Hindlimb muscle (tissue), 1 donor: ENCODE measurements at regions not wholly inside any gene's neighbourhood (a gene's known extent, or its start where the extent isn't known, plus 50 kb on each side); places are given as distances from the start of the nearest gene placed in this dataset.
"Not testable (repeated sequence)": the region's sequence is repeated elsewhere in the genome, so short reads cannot be mapped to it uniquely, and the experiment has no call there.

Experiments used
- DNase-seq: peaks from one replicate; pipeline ENCODE4 v3.0.0-alpha.2; 2013

DNA sequence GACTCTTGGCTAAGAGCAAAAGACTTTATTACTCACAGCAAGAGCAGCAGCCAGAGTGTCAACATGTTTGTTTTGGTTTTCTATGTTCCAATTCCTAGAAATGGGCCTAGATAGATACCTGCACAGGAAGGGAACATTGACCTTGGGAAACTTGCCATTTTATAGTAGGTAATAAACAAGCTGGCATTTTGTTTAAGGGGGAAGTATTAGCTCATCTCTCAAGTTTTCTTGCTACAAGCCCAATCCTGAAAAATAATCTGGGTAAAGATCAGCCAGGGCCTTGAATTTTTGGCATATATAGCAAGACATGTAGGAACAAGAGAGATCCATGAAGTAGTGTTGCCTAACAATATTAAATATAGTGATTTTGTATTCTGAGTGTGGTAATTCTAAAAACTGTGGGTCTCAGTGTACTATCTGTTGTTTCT is 51.4 kb upstream of the RGL1 start:
- DNase-seq, result no peak

DNA sequence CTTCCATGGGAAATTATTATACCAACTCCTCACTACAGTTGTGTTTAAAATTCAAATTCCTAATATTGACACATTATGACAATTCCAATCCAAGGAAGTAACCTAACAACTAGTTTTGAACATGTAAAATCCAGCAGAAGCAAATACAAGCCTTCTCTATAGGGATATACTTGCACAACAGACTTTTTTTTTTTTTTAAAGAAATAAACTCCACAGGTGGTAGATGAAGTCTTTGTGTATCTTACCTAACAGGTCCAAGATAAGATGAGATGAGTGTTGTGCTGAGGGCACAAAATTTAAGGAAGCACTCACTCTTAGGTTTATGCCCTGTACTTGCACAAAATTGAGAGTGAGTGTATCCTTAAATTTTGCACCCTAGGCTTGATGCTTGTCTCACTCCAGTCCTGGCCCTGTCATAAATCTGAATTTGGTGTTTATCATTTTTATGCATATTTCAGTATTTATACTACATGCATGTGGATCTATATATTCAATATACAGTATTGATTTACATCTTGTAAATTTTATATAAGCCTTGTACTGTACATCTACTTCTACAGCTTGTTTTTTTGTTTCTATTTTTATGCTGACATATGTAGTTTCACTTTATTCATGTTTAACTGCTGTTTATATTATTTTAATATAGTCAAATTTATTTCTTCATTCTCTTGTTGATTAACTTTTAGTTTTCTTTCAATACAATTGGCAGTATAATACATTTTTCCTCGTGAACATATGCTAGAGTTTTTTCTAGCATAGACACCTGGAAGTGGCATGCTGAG is 60.6 kb upstream of the RGL1 start:
- no peak for DNase-seq

DNA sequence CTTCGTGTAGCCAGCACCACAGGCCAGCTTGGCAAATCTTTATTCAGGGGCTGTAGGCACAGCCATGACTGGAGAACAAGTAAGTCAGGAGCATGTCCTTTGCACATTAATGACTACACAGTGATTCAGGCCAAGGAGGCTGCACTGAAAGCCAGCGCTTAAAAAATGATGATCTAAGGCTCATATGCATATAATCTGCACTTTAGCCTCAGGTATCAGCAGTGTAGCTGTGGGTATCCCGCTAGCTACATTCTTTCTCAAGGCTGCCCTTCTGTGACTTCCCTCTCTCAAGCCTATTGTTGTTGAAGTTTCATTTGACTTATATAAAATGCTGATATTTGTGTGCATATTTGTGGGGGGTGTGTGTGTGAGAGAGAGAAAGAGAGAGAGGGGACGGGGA is 62.6 kb upstream of the RGL1 start:
- no peak for DNase-seq

DNA sequence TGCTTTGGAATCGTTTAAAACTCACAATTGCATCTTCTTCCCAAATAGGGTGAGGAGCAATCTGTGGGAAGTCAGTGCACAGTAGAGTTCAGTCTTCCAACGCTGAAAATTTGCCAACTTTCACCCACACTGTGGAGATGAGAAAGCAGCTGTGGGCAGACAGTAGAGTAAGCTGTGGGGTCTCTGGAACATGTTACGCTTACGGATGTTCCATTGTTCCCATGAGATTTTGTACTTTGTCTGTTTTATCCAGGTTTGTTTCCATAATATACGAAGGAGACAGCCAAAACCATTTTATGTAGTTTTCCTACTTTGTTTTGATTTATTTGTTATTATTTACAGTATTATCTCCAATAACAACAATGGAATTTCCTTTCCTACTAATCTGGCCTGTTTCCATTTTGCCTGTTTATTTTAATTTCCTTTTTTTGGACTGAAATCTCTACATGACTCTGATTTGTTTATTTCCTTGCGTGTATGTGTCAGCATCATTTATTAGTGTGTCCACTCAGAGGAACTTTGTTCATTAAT is 65.1 kb upstream of the RGL1 start:
- peak; percentile 57 for DNase-seq

DNA sequence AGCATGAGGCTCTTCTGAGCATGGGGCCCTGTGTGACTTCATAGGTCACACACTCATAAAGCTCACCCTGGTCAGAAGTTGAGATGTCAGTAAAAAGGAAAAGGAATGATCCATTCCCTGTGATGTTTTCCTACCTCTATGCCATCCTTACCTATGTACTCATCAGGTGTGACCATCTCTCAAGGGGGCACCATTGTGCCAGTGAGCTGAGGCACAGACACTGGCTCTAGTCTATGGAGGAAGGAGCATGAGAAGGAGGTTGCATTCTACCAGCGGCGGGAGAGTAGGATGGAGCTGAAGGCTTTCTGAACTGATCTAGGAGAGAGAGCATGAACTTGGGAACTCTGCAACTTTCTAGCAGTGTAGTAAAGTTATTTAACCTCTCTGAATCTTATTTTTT is 65.8 kb upstream of the RGL1 start:
- DNase-seq, result no peak

DNA sequence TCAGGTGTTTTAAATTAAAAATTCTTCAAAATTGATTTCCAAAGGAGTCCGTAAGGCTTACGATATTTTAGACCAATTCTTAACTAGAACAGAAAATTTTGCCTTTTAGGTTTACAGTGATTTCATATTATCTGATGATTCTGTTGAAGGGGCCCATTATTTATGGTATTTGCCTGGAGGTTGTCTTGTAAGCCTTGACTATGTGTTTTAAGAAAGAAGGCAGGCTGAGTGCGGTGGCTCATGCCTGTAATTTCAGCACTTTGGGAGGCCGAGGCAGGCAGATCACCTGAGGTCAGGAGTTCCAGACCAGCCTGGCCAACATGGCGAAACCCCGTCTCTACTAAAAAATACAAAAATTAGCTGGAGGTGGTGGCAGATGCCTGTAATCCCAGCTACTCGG is 67.0 kb upstream of the RGL1 start:
- DNase-seq, result not testable (repeated sequence)

DNA sequence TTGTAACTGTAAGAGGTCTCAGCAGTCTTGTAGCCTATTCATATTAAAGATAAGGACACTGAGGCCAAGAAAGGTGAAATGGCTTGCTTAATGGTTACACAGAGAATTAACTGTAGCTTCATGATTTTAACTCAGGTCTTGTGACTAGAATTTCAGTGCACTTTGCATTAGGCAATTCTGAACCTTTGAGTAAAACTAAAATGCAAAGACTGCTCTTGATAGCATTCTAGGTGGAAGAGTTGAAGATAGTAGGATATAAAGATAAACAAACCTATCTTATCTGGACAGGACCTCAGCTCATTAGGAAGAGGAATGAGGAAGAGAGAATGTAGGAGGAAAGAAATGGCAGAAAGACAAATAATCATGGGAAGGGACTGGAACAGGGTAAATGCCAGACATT is 68.6 kb upstream of the RGL1 start:
- no peak for DNase-seq

DNA sequence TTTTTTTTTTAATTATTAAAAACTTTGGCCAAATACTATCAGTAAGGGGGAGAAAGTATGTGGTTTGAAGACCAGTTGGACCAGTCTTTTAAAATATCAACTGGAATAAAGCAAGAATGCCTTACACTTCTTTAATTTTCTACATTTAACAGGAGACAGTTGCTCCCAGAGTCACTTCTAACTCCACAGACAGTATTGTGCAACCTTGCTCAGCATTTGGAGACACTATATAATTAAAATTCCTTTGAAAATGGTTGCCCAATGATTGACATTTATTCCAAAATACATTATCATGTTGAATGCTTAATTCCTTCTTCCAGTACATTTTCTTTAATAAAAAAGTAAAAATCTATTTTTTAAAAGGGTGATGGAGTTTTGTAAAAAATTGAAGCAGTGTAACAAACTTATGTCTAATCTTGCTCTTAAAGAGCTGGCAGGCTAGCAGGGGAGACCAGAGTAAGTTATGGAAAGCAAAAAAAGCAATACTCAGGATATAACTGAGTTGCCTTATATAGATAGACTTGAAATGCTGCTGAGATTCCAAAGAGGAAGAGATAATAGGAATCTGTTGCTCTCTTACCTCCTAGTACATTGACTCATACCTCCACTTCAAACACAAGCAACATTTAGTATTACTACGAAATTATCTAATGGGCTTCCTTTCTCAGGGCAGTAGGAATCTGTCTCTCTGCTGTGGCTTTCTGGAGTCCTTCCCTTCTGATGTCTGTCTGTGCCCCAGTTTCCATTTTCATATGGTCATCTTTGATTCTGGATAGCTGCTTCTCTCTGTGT is 69.7 kb upstream of the RGL1 start:
- DNase-seq, result no peak

DNA sequence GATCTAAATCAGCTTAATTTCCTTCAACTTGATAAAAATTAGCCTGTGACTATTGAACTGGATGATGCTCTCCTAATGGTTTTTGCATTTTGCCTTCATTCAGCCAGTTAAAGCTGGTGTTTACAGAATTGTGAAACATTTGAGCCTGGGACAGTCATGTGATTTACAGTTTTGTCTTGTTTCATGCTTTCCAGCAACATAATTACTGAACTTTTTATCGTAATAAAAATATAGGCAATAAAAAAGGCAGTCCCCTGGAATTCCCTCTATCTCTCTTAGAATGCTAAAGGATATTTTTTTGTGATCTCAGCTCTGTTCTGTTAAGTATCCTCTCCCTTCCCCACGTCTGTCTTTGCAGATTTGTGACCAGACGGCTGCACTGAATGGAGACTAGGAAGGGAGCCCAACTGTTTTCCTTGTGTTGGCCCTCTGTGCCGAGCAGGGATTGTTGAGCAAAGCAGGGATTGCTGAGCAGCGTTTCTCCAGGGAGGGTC is 70.3 kb upstream of the RGL1 start:
- peak; percentile 80 for DNase-seq

DNA sequence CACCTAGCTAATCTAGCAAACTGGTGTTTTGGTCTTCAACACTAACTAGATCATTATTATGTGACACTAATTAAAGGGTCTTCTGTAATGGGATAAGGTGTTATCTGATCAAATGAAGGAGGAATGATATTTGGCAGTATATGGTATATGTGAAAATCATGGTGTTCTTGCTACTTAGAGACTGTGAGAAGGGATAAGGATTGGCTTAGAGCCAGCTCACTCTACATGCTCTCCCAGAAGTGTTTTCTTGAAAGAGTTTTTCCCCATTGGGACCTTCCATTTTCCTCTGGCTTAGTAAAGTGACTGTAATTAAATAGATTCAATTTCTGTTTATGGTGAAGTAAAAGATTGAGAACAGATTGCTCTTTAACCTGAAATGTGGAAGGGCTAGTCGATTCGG is 71.2 kb upstream of the RGL1 start:
- no peak for DNase-seq

DNA sequence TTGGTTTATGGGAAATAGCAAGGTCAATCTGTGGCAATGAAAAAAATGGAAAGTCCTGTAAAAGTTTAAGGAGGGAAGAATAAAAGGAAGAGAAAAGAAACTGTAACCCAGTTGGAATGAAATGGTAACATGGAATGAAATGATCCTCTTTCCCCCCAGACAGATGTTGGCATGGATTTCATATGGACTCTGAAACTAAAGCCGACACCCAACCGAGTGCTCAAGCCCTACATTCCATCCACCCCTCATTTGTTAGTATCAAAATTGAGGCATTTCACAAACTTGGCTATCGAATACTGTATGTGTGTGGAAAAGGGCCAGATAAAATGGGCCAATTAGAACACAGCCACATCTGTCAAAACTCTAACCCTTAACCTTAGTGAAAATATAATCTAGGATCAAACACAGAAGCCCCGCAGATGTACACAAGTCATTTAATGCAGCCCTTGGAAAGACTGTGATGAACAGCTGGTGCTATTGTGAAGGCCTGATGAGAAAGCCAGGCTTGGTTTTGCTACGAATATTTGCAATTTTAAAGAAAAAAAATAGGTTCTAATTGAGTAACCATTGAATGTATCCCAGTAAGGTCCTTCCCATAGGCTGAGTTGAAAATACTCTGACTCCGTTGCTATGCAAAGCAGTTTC is 72.6 kb upstream of the RGL1 start:
- peak; percentile 50 for DNase-seq

DNA sequence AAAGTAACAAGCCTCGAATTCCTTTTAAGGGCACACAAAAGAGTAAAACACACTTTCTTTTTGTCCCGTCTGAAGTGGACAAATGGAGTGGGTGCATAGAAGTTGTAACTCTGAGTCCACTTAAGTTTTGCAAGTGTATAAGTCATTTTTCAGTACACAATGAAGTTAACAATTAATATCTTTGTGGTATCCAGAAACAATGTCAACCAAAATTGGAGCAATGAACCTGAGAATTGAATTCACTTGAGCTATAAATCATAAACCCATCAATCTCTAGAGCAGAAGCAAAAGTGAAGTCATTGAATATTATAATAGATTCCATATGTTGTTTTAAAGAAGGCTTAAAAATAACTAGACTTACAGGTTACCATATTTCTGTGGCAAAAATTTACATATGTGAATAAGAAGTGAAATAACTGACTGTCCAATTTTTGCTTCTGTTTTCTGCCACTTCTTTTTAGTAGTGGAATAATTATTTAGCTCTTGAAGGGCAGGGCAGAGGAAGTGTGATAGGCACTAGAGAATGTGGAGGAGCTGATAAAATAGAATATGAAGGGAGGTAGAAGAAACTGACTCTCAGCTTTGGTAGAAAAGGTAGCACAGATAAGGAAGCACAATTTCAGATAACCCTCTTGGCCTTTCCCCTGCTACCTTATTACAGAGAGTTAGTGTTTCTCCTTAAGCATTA is 73.9 kb upstream of the RGL1 start:
- no peak for DNase-seq

DNA sequence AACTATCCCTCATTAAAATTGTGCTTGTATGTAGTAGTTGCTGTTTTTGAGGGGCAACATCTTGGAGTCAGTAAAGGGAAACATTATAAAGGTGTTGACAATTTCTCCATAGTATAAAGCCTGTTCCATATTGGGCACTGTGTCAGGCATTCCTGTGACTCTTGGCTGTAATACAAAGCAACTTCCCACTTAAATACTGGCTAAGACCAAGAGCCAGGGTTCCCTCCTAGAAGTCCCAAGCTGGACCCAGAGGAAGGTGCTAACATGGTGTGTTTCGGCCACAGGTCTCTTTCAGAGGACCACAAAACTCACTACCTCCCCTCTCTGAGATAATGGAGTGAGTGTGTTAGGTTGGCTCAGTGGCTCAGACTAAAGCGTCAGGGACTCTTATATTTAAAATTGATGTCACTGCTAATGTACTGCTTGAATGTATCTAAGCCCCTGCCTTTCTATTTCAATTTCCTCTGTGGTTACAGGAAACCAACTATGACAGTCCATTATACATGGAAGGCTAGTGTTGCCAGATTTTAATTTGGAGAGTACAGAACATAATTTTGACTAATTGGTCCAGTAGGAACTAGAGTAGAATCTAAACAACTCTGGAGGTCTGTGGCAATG is 74.7 kb upstream of the RGL1 start:
- no peak for DNase-seq

DNA sequence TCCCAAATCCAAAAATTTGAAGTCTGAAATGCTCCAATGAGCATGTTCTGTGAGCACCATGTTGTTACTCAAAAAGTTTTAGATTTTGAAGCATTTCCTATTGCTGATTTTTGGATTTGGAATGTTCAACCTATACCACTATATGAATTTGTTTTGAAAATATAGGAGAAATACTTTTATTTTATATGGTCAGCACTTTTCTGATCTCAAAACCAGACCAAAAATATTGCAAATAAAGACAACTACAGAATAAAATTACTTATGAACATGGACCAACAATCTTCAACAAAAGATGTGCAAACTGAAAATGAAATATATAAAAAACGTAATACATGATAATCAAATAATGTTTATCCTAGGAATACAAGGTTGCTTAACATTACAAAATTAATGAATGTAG is 73.7 kb upstream of the APOBEC4 start:
- no peak for DNase-seq

DNA sequence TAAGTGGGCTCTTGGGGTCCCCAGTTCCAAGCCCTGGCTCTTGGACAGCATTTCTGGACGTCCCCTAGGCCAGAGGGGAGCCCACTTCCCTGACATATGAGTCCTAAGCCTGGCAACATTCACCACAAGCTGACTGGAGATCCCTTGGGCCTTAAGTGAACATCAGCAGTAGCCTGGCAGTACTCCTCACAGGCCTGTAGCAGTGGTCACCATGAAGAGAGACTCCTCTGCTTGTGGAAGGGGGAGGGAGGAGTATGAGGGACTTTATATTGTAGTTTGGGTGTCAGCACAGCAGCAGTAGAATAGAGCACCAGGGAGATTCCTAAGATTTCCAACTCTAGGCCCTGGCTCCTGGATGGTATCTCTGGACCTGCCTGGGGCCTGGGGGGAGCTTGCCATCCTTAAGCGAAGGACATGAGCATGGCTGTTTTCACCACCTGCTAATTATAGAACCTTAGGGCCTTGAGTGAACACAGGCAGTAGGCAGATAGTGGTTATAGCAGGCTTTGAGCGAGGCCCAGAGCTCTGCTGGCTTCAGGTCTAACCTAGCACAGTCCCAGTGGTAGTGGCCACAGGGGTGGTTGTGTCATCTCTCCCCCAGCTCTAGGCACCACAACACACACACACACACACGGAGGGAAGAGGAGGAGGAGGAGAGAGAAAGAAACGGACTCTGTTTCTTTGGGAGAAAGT is 71.4 kb upstream of the APOBEC4 start:
- DNase-seq, result no peak

DNA sequence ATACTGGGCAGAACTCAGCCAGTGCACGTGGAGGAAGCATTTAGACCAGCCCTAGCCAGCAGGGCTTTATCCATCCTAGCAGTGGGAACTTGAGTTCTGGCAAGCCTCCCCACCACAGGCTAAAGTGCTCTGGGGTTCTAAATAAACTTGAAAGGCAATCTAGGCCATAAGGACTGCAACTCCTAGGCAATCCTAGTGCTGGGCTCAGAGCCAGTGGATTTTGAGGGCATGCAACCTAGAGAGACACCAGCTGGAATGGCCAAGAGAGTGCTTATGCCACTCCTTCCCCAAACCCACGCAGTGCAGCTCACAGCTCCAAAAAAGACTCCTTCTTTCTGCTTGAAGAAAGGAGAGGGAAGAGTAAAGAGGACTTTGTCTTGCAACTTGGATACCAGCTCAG is 70.5 kb upstream of the APOBEC4 start:
- no peak for DNase-seq

DNA sequence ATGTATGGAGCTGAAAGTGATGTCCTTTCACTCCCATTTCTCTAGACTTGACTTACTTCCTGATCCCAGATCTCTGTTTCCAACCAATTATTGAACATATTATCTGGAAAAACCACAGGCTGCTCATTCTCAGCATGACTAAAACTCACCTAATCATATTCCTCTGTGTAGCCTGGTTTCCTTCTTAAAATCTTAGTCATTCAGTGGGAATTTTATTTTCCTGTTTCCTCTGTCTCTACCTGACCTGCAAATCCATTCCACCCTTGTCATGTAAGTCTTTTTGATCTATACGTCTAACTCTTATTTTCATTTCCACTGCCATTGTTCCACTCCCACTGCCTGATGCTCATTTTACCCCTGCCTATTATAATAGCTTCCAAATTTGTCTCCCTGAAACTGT is 67.9 kb upstream of the APOBEC4 start:
- no peak for DNase-seq

DNA sequence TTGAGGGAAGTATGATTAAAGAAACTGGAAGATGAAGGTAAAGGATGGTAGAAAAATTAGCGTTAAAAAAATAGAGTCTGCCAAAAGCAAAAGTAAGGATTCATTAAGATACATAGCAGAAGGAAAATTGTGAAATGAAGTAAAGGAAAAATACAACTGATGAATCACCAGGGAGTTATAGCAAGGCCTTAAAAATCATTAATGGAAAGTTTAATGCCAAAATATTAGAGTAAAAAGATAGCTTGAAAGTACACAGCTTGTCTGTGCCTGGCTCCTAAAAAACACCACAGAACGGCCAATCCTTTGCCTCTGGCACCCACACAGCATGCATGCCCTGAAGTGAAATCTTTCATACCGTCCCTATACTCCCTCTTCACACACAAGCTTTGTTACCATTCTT is 66.9 kb upstream of the APOBEC4 start:
- peak; percentile 43 for DNase-seq

DNA sequence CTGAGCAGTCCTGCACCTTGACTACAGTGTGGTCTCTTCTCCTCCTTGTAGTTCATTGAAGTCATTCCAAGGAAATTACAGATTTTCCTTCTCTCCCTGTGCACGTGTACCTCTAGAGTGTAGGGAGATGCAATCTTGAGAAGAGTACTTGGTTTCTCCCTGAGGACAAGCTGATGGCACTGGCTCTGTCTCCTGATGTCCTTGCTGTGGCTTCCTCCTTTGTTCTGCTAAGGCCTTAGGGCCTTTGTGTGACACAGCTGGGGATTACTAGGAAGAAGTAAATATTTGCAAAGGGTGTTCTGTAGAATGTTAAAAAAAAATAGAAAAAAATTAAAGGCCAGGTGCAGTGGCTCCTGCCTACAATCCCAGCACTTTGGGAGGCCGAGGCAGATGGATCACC is 66.2 kb upstream of the APOBEC4 start:
- no peak for DNase-seq

DNA sequence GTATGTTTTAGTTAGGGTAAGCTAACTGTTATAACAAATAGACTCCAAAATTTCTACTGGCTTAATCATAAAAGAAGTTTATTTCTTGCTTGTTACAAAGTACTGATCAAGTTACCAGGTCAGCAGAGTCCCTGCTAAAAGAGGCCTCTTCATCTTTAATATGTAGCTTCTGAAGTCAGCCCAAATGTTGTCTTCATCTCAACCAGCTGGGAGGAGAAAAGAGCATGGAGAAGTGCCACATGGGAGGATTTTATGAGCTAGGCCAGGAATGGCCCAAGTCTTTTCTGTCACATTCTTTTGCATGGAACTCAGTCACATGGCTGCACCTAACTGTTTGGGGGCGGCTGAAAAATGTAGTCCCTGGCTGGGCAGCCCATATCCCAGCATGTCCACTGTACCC is 63.2 kb upstream of the APOBEC4 start:
- DNase-seq, result no peak

DNA sequence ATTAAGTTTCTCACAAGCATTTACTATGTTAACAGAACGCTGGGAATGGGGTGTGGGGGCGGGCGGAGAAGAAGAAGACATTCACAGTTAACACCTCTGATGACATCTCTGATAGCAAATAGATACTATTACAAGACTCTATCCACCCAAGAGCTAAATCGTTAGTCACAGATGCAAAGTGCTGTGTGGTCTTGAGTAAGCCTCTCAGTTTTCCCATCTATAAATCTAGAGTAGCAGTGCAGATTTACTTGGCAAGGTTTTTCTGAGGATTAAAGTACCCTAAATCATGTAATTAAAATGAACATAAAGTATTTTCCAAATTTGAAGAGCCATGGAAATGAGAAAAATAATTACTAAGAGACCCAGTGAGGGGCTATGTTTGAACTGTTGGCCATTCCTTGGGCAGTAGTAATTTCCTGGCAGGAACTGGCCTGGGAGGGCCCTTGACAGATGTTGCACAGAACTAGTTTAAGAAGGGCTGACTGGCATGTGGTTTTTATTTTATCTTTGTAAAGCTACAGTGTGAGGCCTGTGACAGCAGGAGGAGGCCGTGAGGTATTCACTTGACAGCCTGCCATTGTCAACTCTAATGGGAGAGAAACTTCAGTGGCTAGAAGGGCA is 58.7 kb upstream of the APOBEC4 start:
- no peak for DNase-seq
